Epithelial cell of prostate (primary cell): ENCODE measurements at regions not wholly inside any gene's neighbourhood (a gene's known extent, or its start where the extent isn't known, plus 50 kb on each side); places are given as distances from the start of the nearest gene placed in this dataset.

Experiments used
- DNase-seq: peaks from one replicate; pipeline ENCODE4 v3.0.0-alpha.2; 2011; ENCODE audit warnings: low read depth, low spot score
- H3K27ac ChIP-seq: fragments of 450-650 bp; 2 replicates; pipeline ENCODE4 v1.5.1; 2017; ENCODE audit warnings: mild to moderate bottlenecking

GRCh38 chr3:28078536-28078935 lies 162.9 kb upstream of the CMC1 start:
- no peak overlapping the region for H3K27ac ChIP-seq
- no peak for DNase-seq

DNA sequence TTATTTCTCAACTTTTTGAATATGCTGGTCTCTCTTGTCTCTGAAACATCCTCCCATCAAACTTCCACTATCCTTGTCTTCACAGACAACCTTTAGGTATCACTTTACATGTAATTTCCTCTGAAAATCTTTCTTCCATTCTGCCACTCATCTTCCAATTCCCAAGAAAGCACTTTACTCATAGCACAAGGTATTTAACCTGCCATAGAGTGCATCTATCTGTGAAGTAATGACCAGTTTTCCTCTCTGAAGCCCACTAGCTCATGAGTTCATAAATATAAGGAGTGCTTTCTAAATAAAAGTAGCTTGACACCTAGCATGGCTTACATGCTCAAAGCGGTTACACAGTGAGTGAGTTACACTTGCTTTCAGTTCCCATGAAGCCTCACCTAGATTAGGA lies 160.7 kb upstream of the CMC1 start:
- no peak for DNase-seq
- no peak overlapping the region for H3K27ac ChIP-seq

DNA sequence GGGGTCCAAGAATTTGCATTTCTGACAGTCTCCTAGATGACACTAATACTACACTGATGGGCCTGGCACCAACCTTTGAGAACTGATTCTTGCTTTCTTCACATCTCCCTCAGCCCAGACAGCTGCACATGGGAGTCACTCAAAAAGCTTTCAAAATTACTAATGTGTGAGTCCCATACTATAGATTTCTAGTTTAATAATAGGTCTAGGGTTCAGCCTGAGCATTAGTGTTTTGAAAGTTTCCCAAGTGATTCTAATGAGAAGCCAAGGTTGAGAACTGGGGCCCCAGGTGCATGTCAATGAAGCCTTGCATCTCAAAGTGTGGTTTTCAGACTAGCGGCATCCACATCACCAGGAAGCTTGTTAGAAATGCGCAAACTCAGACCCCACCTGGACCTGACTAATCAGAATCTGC lies 159.9 kb upstream of the CMC1 start:
- DNase-seq: no peak
- no peak overlapping the region for H3K27ac ChIP-seq

- H3K27ac ChIP-seq: no peak overlapping the region
- DNase-seq: no peak
These were observed 153.8 kb upstream of the CMC1 start for GRCh38 chr3:28087591-28087990.

GRCh38 chr3:28088811-28089526 lies 152.4 kb upstream of the CMC1 start:
- H3K27ac ChIP-seq: no peak overlapping the region
- DNase-seq: no peak

DNA sequence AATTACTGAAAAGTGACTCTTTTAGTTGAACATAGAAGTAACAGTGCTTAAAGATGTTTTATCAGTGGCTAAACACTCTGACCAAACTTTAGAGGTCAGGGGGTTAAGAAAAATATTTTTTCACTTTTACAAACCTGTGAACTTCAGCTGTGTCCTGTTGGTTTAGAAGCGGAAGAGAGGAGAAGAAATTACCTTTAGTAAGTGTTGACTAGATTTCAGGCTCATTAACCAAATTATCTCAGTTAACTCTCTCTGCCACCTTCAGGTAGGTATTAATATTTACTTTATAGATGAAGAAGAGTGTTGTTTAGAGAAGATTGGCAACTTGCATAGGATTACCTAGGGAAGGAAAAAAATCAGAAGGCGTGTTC lies 151.9 kb upstream of the CMC1 start:
- DNase-seq: no peak
- H3K27ac ChIP-seq: no peak overlapping the region

DNA sequence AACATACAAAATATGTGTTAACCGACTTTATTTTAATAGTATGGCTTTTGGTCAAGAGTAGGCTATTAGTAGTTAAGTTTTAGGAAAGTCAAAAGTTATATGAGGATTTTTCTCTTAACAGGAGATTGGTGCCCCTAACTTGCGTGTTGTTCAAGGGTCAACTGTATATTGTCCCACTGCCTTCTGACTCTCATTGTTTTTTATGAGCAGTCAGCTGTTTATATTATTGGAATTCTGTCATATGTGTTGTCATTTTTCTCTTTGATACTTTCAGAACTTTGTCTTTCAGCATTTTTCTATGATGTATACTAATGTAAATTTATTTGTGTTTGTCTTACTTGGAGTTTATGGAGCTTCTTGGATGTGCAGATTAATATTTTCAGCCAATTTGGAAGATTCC lies 142.1 kb upstream of the CMC1 start:
- no peak overlapping the region for H3K27ac ChIP-seq
- DNase-seq: no peak

- no peak for DNase-seq
These were observed 139.7 kb upstream of the CMC1 start for GRCh38 chr3:28101705-28102104.

DNA sequence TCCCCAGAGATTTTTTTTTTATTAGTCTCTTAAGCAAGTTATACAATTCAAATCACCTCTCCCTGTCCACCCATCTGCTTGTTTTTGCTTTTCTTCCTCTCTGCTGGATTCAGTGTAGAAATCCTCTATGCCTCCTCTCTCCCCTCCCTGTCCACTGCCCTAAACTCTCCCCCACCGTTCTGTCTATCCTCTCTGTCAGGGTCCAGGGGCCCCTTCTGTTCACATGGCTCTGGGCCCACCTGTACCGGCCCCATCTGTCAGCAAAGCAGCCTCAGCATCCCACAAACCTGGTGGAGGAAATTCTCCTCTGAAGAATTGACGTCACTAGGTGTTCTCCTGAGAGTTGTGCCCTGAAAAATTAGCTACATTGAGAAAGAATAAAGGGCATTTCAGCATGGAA lies 137.6 kb upstream of the CMC1 start:
- no peak overlapping the region for H3K27ac ChIP-seq
- no peak for DNase-seq

More at GRCh38 chr3:28101705-28102104, 139.7 kb upstream of the CMC1 start:
- no peak overlapping the region for H3K27ac ChIP-seq

DNA sequence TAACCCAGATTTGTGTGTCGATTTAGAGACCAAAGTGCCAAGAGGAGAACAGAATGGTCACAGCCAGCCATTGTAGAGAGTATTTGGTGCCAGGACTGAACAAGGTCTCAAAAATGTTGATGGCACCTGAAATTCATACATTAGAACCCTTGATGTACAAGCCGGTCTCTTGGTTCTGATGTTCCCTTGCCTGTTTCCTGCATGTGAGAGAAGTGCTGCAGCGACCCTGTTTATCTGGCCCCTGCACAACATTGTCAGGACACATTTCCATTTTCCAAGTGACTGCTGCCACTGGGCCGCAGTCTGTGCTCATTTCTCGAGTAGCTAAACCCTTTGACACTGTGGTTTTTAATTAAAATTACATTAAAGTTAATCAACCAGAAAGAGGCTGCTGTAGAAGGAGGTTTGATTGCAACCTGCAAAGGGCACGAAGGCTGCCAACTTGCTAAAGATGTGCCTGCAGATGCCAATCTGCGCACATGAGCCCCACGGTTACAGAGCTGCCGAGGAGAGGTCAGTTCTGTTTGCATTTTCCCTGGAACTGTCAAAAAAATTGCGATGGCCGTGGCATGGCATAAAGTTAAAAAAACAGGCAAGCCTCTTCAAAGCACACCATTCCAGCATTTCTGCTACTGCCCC lies 136.4 kb upstream of the CMC1 start:
- H3K27ac ChIP-seq: no peak overlapping the region
- no peak for DNase-seq

DNA sequence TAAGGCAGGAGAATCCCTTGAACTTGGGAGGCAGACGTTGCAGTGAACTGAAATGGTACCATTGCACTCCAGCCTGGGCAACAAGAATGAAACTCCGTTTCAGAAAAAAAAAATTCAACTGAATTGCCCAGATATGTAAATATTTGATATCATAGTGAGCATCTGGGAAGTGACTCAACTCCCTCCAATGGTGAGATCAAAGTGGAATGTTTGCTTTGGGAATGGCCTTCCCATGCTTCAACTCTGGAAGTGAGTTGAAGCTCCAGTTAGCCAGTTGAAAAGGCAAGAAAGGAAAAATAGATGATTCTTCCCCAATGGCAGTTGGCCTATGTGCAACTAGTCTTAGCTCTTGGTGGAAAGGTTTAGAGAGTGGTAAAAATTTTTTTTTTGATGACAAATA lies 131.6 kb upstream of the CMC1 start:
- DNase-seq: no peak
- no peak overlapping the region for H3K27ac ChIP-seq

- no peak overlapping the region for H3K27ac ChIP-seq
- DNase-seq: no peak
These were observed 130.6 kb upstream of the CMC1 start for GRCh38 chr3:28110869-28111268.

DNA sequence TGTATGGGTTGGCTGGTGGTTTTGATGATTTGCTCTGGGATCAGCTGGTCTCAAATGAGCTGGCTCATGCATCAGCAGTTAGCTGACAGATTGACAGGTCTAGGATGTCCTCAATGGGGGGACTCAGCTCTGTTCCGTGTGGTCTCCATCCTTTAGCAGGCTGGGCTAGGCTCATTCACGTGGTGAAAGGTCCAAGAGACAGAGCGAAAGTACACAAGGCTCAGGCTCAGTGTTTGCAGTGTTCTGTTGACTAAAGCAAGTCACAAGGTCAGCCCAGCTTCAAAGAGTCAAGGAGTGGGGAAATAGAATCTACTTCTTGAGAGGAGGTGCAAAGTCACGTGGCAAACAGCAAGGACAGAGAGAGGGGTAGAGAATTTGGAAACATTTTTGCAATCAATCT lies 126.5 kb upstream of the CMC1 start:
- DNase-seq: no peak
- H3K27ac ChIP-seq: no peak overlapping the region

GRCh38 chr3:28115316-28115715 lies 126.1 kb upstream of the CMC1 start:
- DNase-seq: no peak
- H3K27ac ChIP-seq: no peak overlapping the region

GRCh38 chr3:28117598-28117997 lies 123.8 kb upstream of the CMC1 start:
- no peak overlapping the region for H3K27ac ChIP-seq
- DNase-seq: no peak

DNA sequence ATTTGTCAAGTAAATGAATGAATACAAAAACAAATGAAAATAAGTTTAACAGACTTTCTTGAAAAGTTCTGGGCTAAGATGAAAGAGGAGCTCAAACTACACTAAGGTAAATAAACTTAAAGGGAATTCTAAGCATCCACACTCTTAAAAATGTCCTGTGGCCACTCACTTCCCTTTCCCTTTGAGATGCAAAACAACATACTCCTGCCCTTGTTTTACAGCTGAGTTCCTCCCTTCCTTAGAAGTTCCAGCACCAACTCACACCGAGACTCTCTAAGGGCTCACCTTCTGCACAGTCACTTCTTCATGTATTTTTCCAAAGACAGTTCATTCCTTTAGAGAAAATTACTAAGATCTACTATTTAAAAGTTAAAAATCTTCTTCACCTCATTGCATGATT lies 123.3 kb upstream of the CMC1 start:
- no peak for DNase-seq
- H3K27ac ChIP-seq: no peak overlapping the region

GRCh38 chr3:28122227-28122626 lies 119.2 kb upstream of the CMC1 start:
- DNase-seq: no peak
- no peak overlapping the region for H3K27ac ChIP-seq

GRCh38 chr3:28124882-28125281 lies 116.5 kb upstream of the CMC1 start:
- no peak for DNase-seq
- H3K27ac ChIP-seq: no peak overlapping the region

- DNase-seq: no peak
These were observed 116.1 kb upstream of the CMC1 start for GRCh38 chr3:28125342-28125741.

DNA sequence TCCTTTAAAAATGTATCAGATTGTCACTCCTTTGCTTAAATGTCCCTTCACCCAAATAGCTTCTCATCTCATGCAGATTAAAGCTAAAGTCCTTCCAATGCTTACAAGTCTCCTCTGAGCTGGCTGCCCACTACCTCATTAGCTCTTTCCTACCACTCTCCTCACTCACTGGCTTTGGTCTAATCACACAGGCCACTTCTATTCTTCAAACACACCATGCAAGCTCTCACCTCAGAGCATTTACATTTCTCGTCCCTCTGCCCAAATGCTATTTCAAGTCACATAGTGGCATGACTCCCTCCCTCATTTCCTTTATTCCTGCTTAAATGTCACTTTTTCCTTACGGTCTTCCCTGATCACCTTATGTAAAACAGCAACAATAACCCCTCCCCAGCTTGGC lies 110.6 kb upstream of the CMC1 start:
- H3K27ac ChIP-seq: no peak overlapping the region
- no peak for DNase-seq

More at GRCh38 chr3:28125342-28125741, 116.1 kb upstream of the CMC1 start:
- H3K27ac ChIP-seq: no peak overlapping the region

- no peak for DNase-seq
- no peak overlapping the region for H3K27ac ChIP-seq
These were observed 108.5 kb upstream of the CMC1 start for GRCh38 chr3:28132941-28133340.

- no peak for DNase-seq
- H3K27ac ChIP-seq: no peak overlapping the region
These were observed 107.2 kb upstream of the CMC1 start for GRCh38 chr3:28134198-28134597.
